H1 (cell line): ENCODE measurements at regions not wholly inside any gene's neighbourhood (a gene's known extent, or its start where the extent isn't known, plus 50 kb on each side); places are given as distances from the start of the nearest gene placed in this dataset.

ENCODE experiments used
- CTCF ChIA-PET: fragments of 300-600 bp; sonication (Branson Sonifier 250); formaldehyde crosslinking; loops from one replicate; lab custom pipeline; 2021; ENCODE audit not compliant: partially characterized antibody; lab: Charles Lee
- POLR2A ChIA-PET: fragments of 300-600 bp; sonication (Branson Sonifier 250); formaldehyde crosslinking; loops from one replicate; lab custom pipeline; 2021; ENCODE audit warnings: inconsistent platforms; ENCODE audit not compliant: partially characterized antibody; lab: Charles Lee
- DNase-seq, 2 experiments: peaks; one replicate each; pipeline versions ENCODE4 v3.0.0 to v3.0.0-alpha.2; 2010 to 2022; ENCODE audit warnings: low spot score in 2 of 2, low read depth in 1 of 2, mixed read lengths in 1 of 2
- FAIRE-seq: peaks from 2 replicates; lab custom pipeline; 2011; peaks lifted over from hg19 to GRCh38; lab: Jason Lieb, UNC
- H2AFZ ChIP-seq: 2 replicates; pipeline ENCODE4 v1.8.1; 2012; ENCODE audit warnings: low read length, inconsistent platforms
- H2AK5ac ChIP-seq: 2 replicates; pipeline ENCODE4 v1.6.1; 2013; ENCODE audit warnings: low read depth, low read length
- H2BK120ac ChIP-seq: replicated peaks from 2 replicates; pipeline ENCODE3; 2013; ENCODE audit warnings: low read depth, low read length, inconsistent platforms
- H2BK12ac ChIP-seq: 2 replicates; pipeline ENCODE4 v1.6.1; 2013; ENCODE audit warnings: low read depth, low read length
- H2BK15ac ChIP-seq: 2 replicates; pipeline ENCODE4 v1.6.1; 2013; ENCODE audit warnings: low read length
- H2BK20ac ChIP-seq: 2 replicates; pipeline ENCODE4 v1.6.1; 2013; ENCODE audit warnings: low read length
- H2BK5ac ChIP-seq: 2 replicates; pipeline ENCODE4 v1.6.1; 2013; ENCODE audit warnings: low read depth, low read length
- H3K14ac ChIP-seq: 2 replicates; pipeline ENCODE4 v1.6.1; 2013; ENCODE audit warnings: inconsistent platforms; ENCODE audit not compliant: insufficient read length
- H3K18ac ChIP-seq: 2 replicates; pipeline ENCODE4 v1.6.1; 2013; ENCODE audit warnings: low read length; ENCODE audit errors: extremely low read depth
- H3K23ac ChIP-seq: 2 replicates; pipeline ENCODE4 v1.6.1; 2013; ENCODE audit warnings: inconsistent platforms; ENCODE audit not compliant: insufficient read length
- H3K23me2 ChIP-seq: 2 replicates; pipeline ENCODE4 v1.6.1; 2013; ENCODE audit warnings: low read depth, low read length
- H3K27ac ChIP-seq: 2 replicates; pipeline ENCODE4 v1.6.1; 2011; ENCODE audit warnings: low read depth, low read length, inconsistent platforms
- H3K27me3 ChIP-seq, 4 experiments: replicated peaks in 1 of 4; 1 replicate in 1 of 4; 2 replicates in 3 of 4; pipeline versions ENCODE4 v1.6.1 to v1.8.1; 2011 to 2013; ENCODE audit warnings: low read length in 3 of 4, mild to moderate bottlenecking in 3 of 4, inconsistent platforms in 2 of 4, mixed read lengths in 2 of 4, moderate library complexity in 1 of 4; ENCODE audit not compliant: control insufficient read depth in 3 of 4, insufficient read depth in 3 of 4; ENCODE audit errors: extremely low read depth in 1 of 4
- H3K36me3 ChIP-seq, 4 experiments: 2 replicates each; pipeline versions ENCODE4 v1.6.1 to v1.8.1; 2011 to 2013; ENCODE audit warnings: mild to moderate bottlenecking in 4 of 4, low read length in 3 of 4, moderate library complexity in 2 of 4, control low read depth in 1 of 4, inconsistent platforms in 1 of 4; ENCODE audit not compliant: insufficient read depth in 4 of 4, control insufficient read depth in 2 of 4
- H3K4ac ChIP-seq: replicated peaks from 2 replicates; pipeline ENCODE3; 2013; ENCODE audit warnings: low read length, low read depth, mixed read lengths, inconsistent platforms; ENCODE audit not compliant: insufficient read length
- H3K4me1 ChIP-seq, 4 experiments: replicated peaks in 1 of 4; 1 replicate in 1 of 4; 2 replicates in 3 of 4; pipeline versions ENCODE4 v1.6.1 to v1.8.1; 2011 to 2013; ENCODE audit warnings: low read length in 3 of 4, inconsistent platforms in 2 of 4, mixed read lengths in 1 of 4; ENCODE audit not compliant: insufficient read depth in 4 of 4, control insufficient read depth in 3 of 4
- H3K4me2 ChIP-seq, 2 experiments: 2 replicates each; pipeline versions ENCODE4 v1.6.1 to v1.8.1; 2011 to 2013; ENCODE audit warnings: low read depth in 2 of 2, low read length in 2 of 2, control low read depth in 1 of 2, inconsistent platforms in 1 of 2, mild to moderate bottlenecking in 1 of 2; ENCODE audit not compliant: insufficient read depth in 1 of 2
- H3K4me3 ChIP-seq, 4 experiments: fragments of 200-600, 300-600 bp in 1 of 4; sonication (generic), shearing (Covaris generic), sonication (Bioruptor Twin) in 1 of 4; 2 replicates each; pipeline versions ENCODE4 v1.5.1 to v1.8.1; 2011 to 2016; ENCODE audit warnings: low read length in 4 of 4, low read depth in 3 of 4, control low read depth in 2 of 4, inconsistent platforms in 2 of 4, mild to moderate bottlenecking in 2 of 4, mixed read lengths in 1 of 4, moderate library complexity in 1 of 4; ENCODE audit not compliant: insufficient read depth in 2 of 4; ENCODE audit errors: extremely low read depth in 1 of 4
- H3K56ac ChIP-seq: replicated peaks from 2 replicates; pipeline ENCODE3; 2013; ENCODE audit warnings: low read depth, mild to moderate bottlenecking, mixed read lengths, low read length, inconsistent platforms; ENCODE audit not compliant: insufficient read length
- H3K79me1 ChIP-seq: 2 replicates; pipeline ENCODE4 v1.6.1; 2013; ENCODE audit warnings: low read depth, low read length, control low read depth
- H3K79me2 ChIP-seq, 2 experiments: 2 replicates each; pipeline versions ENCODE4 v1.6.1 to v1.8.1; 2012 to 2013; ENCODE audit warnings: low read length in 2 of 2, mild to moderate bottlenecking in 2 of 2, inconsistent platforms in 1 of 2; ENCODE audit not compliant: insufficient read depth in 2 of 2, control insufficient read depth in 1 of 2
- H3K9ac ChIP-seq, 4 experiments: replicated peaks in 1 of 4; 1 replicate in 1 of 4; 2 replicates in 3 of 4; pipeline versions ENCODE4 v1.6.1 to v1.8.1; 2011 to 2013; ENCODE audit warnings: low read depth in 3 of 4, low read length in 3 of 4, control low read depth in 2 of 4, mild to moderate bottlenecking in 2 of 4, moderate library complexity in 2 of 4, inconsistent platforms in 1 of 4; ENCODE audit errors: extremely low read depth in 1 of 4
- H3K9me3 ChIP-seq, 2 experiments: 2 replicates each; pipeline versions ENCODE4 v1.6.1 to v1.8.1; 2012 to 2013; ENCODE audit warnings: mild to moderate bottlenecking in 2 of 2, moderate library complexity in 2 of 2, control low read depth in 1 of 2, inconsistent platforms in 1 of 2, low read depth in 1 of 2, low read length in 1 of 2, mixed read lengths in 1 of 2; ENCODE audit not compliant: insufficient read depth in 2 of 2
- H4K20me1 ChIP-seq, 2 experiments: replicated peaks in 1 of 2; 2 replicates each; pipeline versions ENCODE3 to v1.8.1; 2011 to 2013; ENCODE audit warnings: inconsistent platforms in 2 of 2, low read length in 2 of 2, mild to moderate bottlenecking in 1 of 2; ENCODE audit not compliant: insufficient read depth in 2 of 2, control insufficient read depth in 1 of 2
- H4K5ac ChIP-seq: 2 replicates; pipeline ENCODE4 v1.6.1; 2013; ENCODE audit warnings: low read length, low read depth, mixed read lengths, inconsistent platforms; ENCODE audit not compliant: insufficient read length
- H4K8ac ChIP-seq: 2 replicates; pipeline ENCODE4 v1.8.0; 2013; ENCODE audit warnings: mild to moderate bottlenecking, moderate library complexity, low read length, inconsistent platforms; ENCODE audit not compliant: insufficient read depth; ENCODE audit errors: extremely low read depth
- H4K91ac ChIP-seq: replicated peaks from 2 replicates; pipeline ENCODE3; 2013; ENCODE audit warnings: low read length, mixed read lengths, inconsistent platforms; ENCODE audit not compliant: insufficient read length
- CEBPB ChIP-seq: IDR thresholded peaks from 2 replicates; pipeline ENCODE4 v1.6.1; 2012; ENCODE audit warnings: low read depth, low read length
- CHD2 ChIP-seq: IDR thresholded peaks from 2 replicates; pipeline ENCODE4 v1.6.1; 2012; ENCODE audit warnings: low read length, improper control_type of control experiment
- EGR1 ChIP-seq: IDR thresholded peaks from 2 replicates; pipeline ENCODE4 v1.6.1; 2011; ENCODE audit warnings: low read depth, low read length, borderline replicate concordance
- GTF2F1 ChIP-seq: IDR thresholded peaks from 2 replicates; pipeline ENCODE4 v1.6.1; 2012; ENCODE audit warnings: low read depth, low read length, improper control_type of control experiment, borderline replicate concordance
- JUND ChIP-seq: IDR thresholded peaks from 2 replicates; pipeline ENCODE4 v1.6.1; 2011; ENCODE audit warnings: mild to moderate bottlenecking, improper control_type of control experiment, low read length
- NANOG ChIP-seq: IDR thresholded peaks from 2 replicates; pipeline ENCODE4 v1.6.1; 2011; ENCODE audit warnings: low read length, low read depth, mild to moderate bottlenecking, inconsistent platforms; ENCODE audit not compliant: insufficient read depth, poor library complexity, severe bottlenecking
- PHF8 ChIP-seq: fragments of 200-600 bp; sonication (generic); conservative IDR thresholded peaks from 2 replicates; pipeline ENCODE4 v1.7.1; 2012; ENCODE audit warnings: low read depth, mild to moderate bottlenecking, inconsistent platforms, low read length, moderate library complexity
- POLR2A ChIP-seq, 2 experiments: IDR thresholded peaks; 1 replicate in 1 of 2; 2 replicates in 1 of 2; pipeline ENCODE4 v1.6.1; 2011; ENCODE audit warnings: low read depth in 2 of 2, low read length in 2 of 2, mild to moderate bottlenecking in 2 of 2; ENCODE audit errors: control extremely low read depth in 1 of 2
- POU5F1 ChIP-seq: IDR thresholded peaks from 2 replicates; pipeline ENCODE4 v1.6.1; 2011; ENCODE audit warnings: low read depth, mild to moderate bottlenecking, low read length, moderate library complexity
- RNF2 ChIP-seq: fragments of 200-900, 300-1000 bp; sonication (generic); IDR thresholded peaks from 2 replicates; pipeline ENCODE4 v1.7.1; 2016; ENCODE audit warnings: borderline replicate concordance, low read depth, mild to moderate bottlenecking, antibody characterized with exemption, low read length; ENCODE audit not compliant: poor library complexity, severe bottlenecking; ENCODE audit errors: missing control alignments
- TAF1 ChIP-seq: IDR thresholded peaks from 2 replicates; pipeline ENCODE4 v1.6.1; 2011; ENCODE audit warnings: mild to moderate bottlenecking, low read depth, low read length
- TCF12 ChIP-seq: IDR thresholded peaks from 2 replicates; pipeline ENCODE4 v1.6.1; 2011; ENCODE audit warnings: low read depth, mild to moderate bottlenecking, low read length
- WGBS, 2 experiments: shearing (Covaris generic) in 1 of 2; methylation state at CpG; one replicate each; pipeline versions ENCODE4 v1.1.6 to v1.1.7; 2013 to 2015; ENCODE audit warnings: low lambda C conversion rate in 2 of 2, mixed read lengths in 2 of 2, inconsistent platforms in 1 of 2, low coverage in 1 of 2, missing lambda C conversion rate in 1 of 2; ENCODE audit not compliant: insufficient replicate concordance in 2 of 2, insufficient coverage in 1 of 2, insufficient read length in 1 of 2; ENCODE audit errors: extremely low coverage in 1 of 2, missing lambda C conversion rate in 1 of 2; 5-methylcytosine and 5-hydroxymethylcytosine counted together

- Histone ChIP-seq H3K79me1 (no peaks in the 10 kb centered on the region), H2BK15ac (no peak overlapping the region), H2BK120ac (no peak overlapping the region), H2AFZ (no peak overlapping the region), H3K36me3 (no peaks in the 10 kb centered on the region), H2BK12ac (no peak overlapping the region), H3K9me3 (no peaks in the 10 kb centered on the region), H3K14ac (no peak overlapping the region), H2BK5ac (no peak overlapping the region), H3K18ac (no peak overlapping the region), H3K23ac (no peak overlapping the region), H3K4me2 (no peak overlapping the region), H3K27me3 (no peaks in the 10 kb centered on the region; a peak in 1 of 7 replicates), H4K91ac (no peak overlapping the region), H4K5ac (no peak overlapping the region), H3K23me2 (no peaks in the 10 kb centered on the region), H3K4me3 (no peak overlapping the region), H3K9ac (no peak overlapping the region), H2AK5ac (no peak overlapping the region), H3K56ac (no peak overlapping the region), H4K8ac (no peak overlapping the region), H4K20me1 (no peaks in the 10 kb centered on the region), H3K4me1 (no peaks in the 10 kb centered on the region), H2BK20ac (no peak overlapping the region), H3K27ac (no peak overlapping the region), H3K4ac (no peak overlapping the region), H3K79me2 (no peaks in the 10 kb centered on the region)
- DNase-seq = no peak
- POLR2A ChIA-PET = no interaction called here
- FAIRE-seq = no peak
- TF ChIP-seq PHF8 (no peak), TAF1 (no peak), NANOG (no peak), EGR1 (no peak), TCF12 (no peak), CEBPB (no peak), CHD2 (no peak), POLR2A (IDR thresholded peaks at IDR 0.05; ENCODE audit: control extremely low read depth in 1 of 2, low read depth in 2 of 2, low read length in 2 of 2) (no peak), GTF2F1 (no peak), RNF2 (no peak), POU5F1 (no peak), JUND (no peak)
- WGBS, 2 experiments = 94% methylated on average over 14 of the region's 14 CpGs; no CpG with 5 or more reads in 1 of the 2 experiments
- CTCF ChIA-PET = interaction anchor here (0.9 to 4.3 kb wide), 6 partner anchors 7 to 100 kb away, joined by 3 to 21 read pairs (median 8); no protein-coding TSS in a partner anchor
Observed at GRCh38 chr1:31521761-31522555, 54.4 kb upstream of the TINAGL1 start.
